Activated CD8-positive, alpha-beta memory T cell treated with anti-CD3 and anti-CD28 coated beads for 36 hours (primary cell): ENCODE measurements at regions not wholly inside any gene's neighbourhood (a gene's known extent, or its start where the extent isn't known, plus 50 kb on each side); places are given as distances from the start of the nearest gene placed in this dataset.
"Not testable (repeated sequence)": the region's sequence is repeated elsewhere in the genome, so short reads cannot be mapped to it uniquely, and the experiment has no call there.

ENCODE experiments used
- CTCF ChIA-PET: fragments of 350-600 bp; sonication (Branson Sonifier 250); formaldehyde crosslinking; loops from one replicate; lab custom pipeline; 2021; ENCODE audit warnings: antibody characterized with exemption; lab: Charles Lee
- POLR2A ChIA-PET: fragments of 350-600 bp; sonication (Branson Sonifier 250); formaldehyde crosslinking; loops from one replicate; lab custom pipeline; 2021; ENCODE audit warnings: antibody characterized with exemption; lab: Charles Lee

- ChIA-PET CTCF (no interaction called here), POLR2A (no interaction called here)
Observed at GRCh38 chr12:19623751-19624399, 184.6 kb downstream of the AEBP2 start.

GRCh38 chr12:19624491-19624890, 185.2 kb downstream of the AEBP2 start:
- POLR2A ChIA-PET, result no interaction called here
- CTCF ChIA-PET, result no interaction called here

- CTCF ChIA-PET, POLR2A ChIA-PET: not testable (repeated sequence)
Observed at GRCh38 chr12:19625551-19625950, 186.3 kb downstream of the AEBP2 start.

GRCh38 chr12:19627719-19628118, 188.4 kb downstream of the AEBP2 start:
- ChIA-PET POLR2A (no interaction called here), CTCF (no interaction called here)

- ChIA-PET CTCF (no interaction called here), POLR2A (no interaction called here)
Observed at GRCh38 chr12:19630536-19630935, 191.2 kb downstream of the AEBP2 start.

GRCh38 chr12:19633194-19633593, 193.9 kb downstream of the AEBP2 start:
- POLR2A ChIA-PET, result no interaction called here
- CTCF ChIA-PET, result no interaction called here

GRCh38 chr12:19633641-19634040, 194.3 kb downstream of the AEBP2 start:
- CTCF ChIA-PET, result no interaction called here
- POLR2A ChIA-PET, result no interaction called here

- CTCF ChIA-PET, result no interaction called here
- POLR2A ChIA-PET, result no interaction called here
Observed at GRCh38 chr12:19639781-19640415, 200.6 kb downstream of the AEBP2 start.

GRCh38 chr12:19641235-19642080, 202.2 kb downstream of the AEBP2 start:
- CTCF ChIA-PET, result no interaction called here
- POLR2A ChIA-PET, result no interaction called here

GRCh38 chr12:19642345-19642744, 203.1 kb downstream of the AEBP2 start:
- CTCF ChIA-PET, result no interaction called here
- POLR2A ChIA-PET, result no interaction called here

GRCh38 chr12:19643635-19644034, 204.3 kb downstream of the AEBP2 start:
- CTCF ChIA-PET, result no interaction called here
- POLR2A ChIA-PET, result no interaction called here

- POLR2A ChIA-PET, result no interaction called here
- CTCF ChIA-PET, result no interaction called here
Observed at GRCh38 chr12:19644571-19644970, 205.3 kb downstream of the AEBP2 start.

- POLR2A ChIA-PET, result no interaction called here
- CTCF ChIA-PET, result no interaction called here
Observed at GRCh38 chr12:19645823-19646222, 206.5 kb downstream of the AEBP2 start.

GRCh38 chr12:19646599-19646998, 207.3 kb downstream of the AEBP2 start:
- POLR2A ChIA-PET, result no interaction called here
- CTCF ChIA-PET, result no interaction called here

- ChIA-PET POLR2A (no interaction called here), CTCF (no interaction called here)
Observed at GRCh38 chr12:19647806-19648556, 208.7 kb downstream of the AEBP2 start.

- POLR2A ChIA-PET, result no interaction called here
Observed at GRCh38 chr12:19648591-19648990, 209.3 kb downstream of the AEBP2 start.

GRCh38 chr12:19652386-19652785, 213.1 kb downstream of the AEBP2 start:
- ChIA-PET CTCF (no interaction called here), POLR2A (no interaction called here)

More at GRCh38 chr12:19648591-19648990, 209.3 kb downstream of the AEBP2 start:
- CTCF ChIA-PET, result no interaction called here

- POLR2A ChIA-PET, result no interaction called here
- CTCF ChIA-PET, result no interaction called here
Observed at GRCh38 chr12:19654650-19655376, 215.5 kb downstream of the AEBP2 start.

GRCh38 chr12:19657118-19657731, 217.9 kb downstream of the AEBP2 start:
- POLR2A ChIA-PET, result interaction anchor here (0.6 kb wide), 1 partner anchor 86 kb away, joined by 7 read pairs; no protein-coding TSS in a partner anchor
- CTCF ChIA-PET, result interaction anchor here (0.6 kb wide), 1 partner anchor 210 kb away, joined by 3 read pairs; no protein-coding TSS in a partner anchor
